Parathyroid adenoma (tissue), 2 donors: ENCODE measurements at regions not wholly inside any gene's neighbourhood (a gene's known extent, or its start where the extent isn't known, plus 50 kb on each side); places are given as distances from the start of the nearest gene placed in this dataset.

ENCODE experiments used
- H2AFZ ChIP-seq: fragments of 300-600 bp; sonication (generic); one replicate; pipeline ENCODE4 v1.7.0; 2017; ENCODE audit warnings: antibody characterized with exemption, mild to moderate bottlenecking
- H3K27ac ChIP-seq: fragments of 300-600 bp; sonication (generic); one replicate; pipeline ENCODE4 v1.7.0; 2017
- H3K27me3 ChIP-seq: fragments of 300-600 bp; sonication (generic); one replicate; pipeline ENCODE4 v1.7.0; 2017; ENCODE audit warnings: low read length; ENCODE audit not compliant: control insufficient read depth, insufficient read depth
- H3K36me3 ChIP-seq: fragments of 300-600 bp; sonication (generic); one replicate; pipeline ENCODE4 v1.7.0; 2017; ENCODE audit warnings: low read length; ENCODE audit not compliant: control insufficient read depth, insufficient read depth
- H3K4me1 ChIP-seq: fragments of 300-600 bp; sonication (generic); one replicate; pipeline ENCODE4 v1.7.0; 2017; ENCODE audit warnings: control low read depth
- H3K4me2 ChIP-seq: fragments of 300-600 bp; sonication (generic); one replicate; pipeline ENCODE4 v1.7.0; 2017; ENCODE audit warnings: low read length
- H3K4me3 ChIP-seq: fragments of 300-600 bp; sonication (generic); one replicate; pipeline ENCODE4 v1.7.0; 2017; ENCODE audit warnings: low read depth, low read length
- H3K79me2 ChIP-seq: fragments of 300-600 bp; sonication (generic); one replicate; pipeline ENCODE4 v1.7.0; 2017; ENCODE audit warnings: control low read depth
- H3K9ac ChIP-seq: fragments of 300-600 bp; sonication (generic); one replicate; pipeline ENCODE4 v1.7.0; 2017; ENCODE audit warnings: mild to moderate bottlenecking
- H3K9me3 ChIP-seq: fragments of 300-600 bp; sonication (generic); one replicate; pipeline ENCODE4 v1.7.0; 2017; ENCODE audit warnings: low read length; ENCODE audit not compliant: control insufficient read depth
- CTCF ChIP-seq: fragments of 300-600 bp; sonication (generic); IDR thresholded peaks from one replicate; pipeline ENCODE4 v1.7.0; 2017; ENCODE audit warnings: antibody characterized with exemption, mild to moderate bottlenecking
- donor health status: primary hyperparathyroidism.

GRCh38 chr12:83850531-83850930 is 1062.1 kb downstream of the SLC6A15 start:
- no peaks in the 10 kb centered on the region for H3K4me1 ChIP-seq

GRCh38 chr12:83848702-83849101 is 1063.9 kb downstream of the SLC6A15 start:
- Histone ChIP-seq H3K4me3 (no peak overlapping the region), H2AFZ (no peak overlapping the region), H3K79me2 (no peaks in the 10 kb centered on the region), H3K36me3 (no peaks in the 10 kb centered on the region), H3K4me2 (no peak overlapping the region), H3K4me1 (no peaks in the 10 kb centered on the region), H3K27ac (no peak overlapping the region), H3K27me3 (no peaks in the 10 kb centered on the region), H3K9me3 (no peaks in the 10 kb centered on the region), H3K9ac (no peak overlapping the region)
- no peak for TF ChIP-seq CTCF

More at GRCh38 chr12:83850531-83850930, 1062.1 kb downstream of the SLC6A15 start:
- H3K27me3 ChIP-seq, result no peaks in the 10 kb centered on the region
- no peak overlapping the region for H3K9ac ChIP-seq
- no peaks in the 10 kb centered on the region for H3K79me2 ChIP-seq
- no peak for TF ChIP-seq CTCF
- H3K9me3 ChIP-seq, result no peaks in the 10 kb centered on the region
- H3K27ac ChIP-seq, result no peak overlapping the region
- H2AFZ ChIP-seq, result no peak overlapping the region
- no peak overlapping the region for H3K4me2 ChIP-seq
- H3K36me3 ChIP-seq, result no peaks in the 10 kb centered on the region
- H3K4me3 ChIP-seq, result no peak overlapping the region

GRCh38 chr12:83843541-83843940 is 1069.1 kb downstream of the SLC6A15 start:
- TF ChIP-seq CTCF, result no peak
- no peaks in the 10 kb centered on the region for H3K4me1 ChIP-seq

GRCh38 chr12:83841620-83842019 is 1071.0 kb downstream of the SLC6A15 start:
- H2AFZ ChIP-seq, result no peak overlapping the region
- no peak overlapping the region for H3K4me2 ChIP-seq
- no peaks in the 10 kb centered on the region for H3K79me2 ChIP-seq
- no peak overlapping the region for H3K27ac ChIP-seq
- no peaks in the 10 kb centered on the region for H3K4me1 ChIP-seq
- H3K27me3 ChIP-seq, result no peaks in the 10 kb centered on the region
- no peak overlapping the region for H3K9ac ChIP-seq
- no peak for TF ChIP-seq CTCF
- H3K9me3 ChIP-seq, result no peaks in the 10 kb centered on the region
- no peaks in the 10 kb centered on the region for H3K36me3 ChIP-seq
- no peak overlapping the region for H3K4me3 ChIP-seq

More at GRCh38 chr12:83843541-83843940, 1069.1 kb downstream of the SLC6A15 start:
- no peaks in the 10 kb centered on the region for H3K9me3 ChIP-seq
- H3K27ac ChIP-seq, result no peak overlapping the region
- H3K36me3 ChIP-seq, result no peaks in the 10 kb centered on the region
- H3K9ac ChIP-seq, result no peak overlapping the region
- no peaks in the 10 kb centered on the region for H3K27me3 ChIP-seq
- no peaks in the 10 kb centered on the region for H3K79me2 ChIP-seq
- no peak overlapping the region for H2AFZ ChIP-seq
- no peak overlapping the region for H3K4me3 ChIP-seq
- no peak overlapping the region for H3K4me2 ChIP-seq

- no peaks in the 10 kb centered on the region for H3K79me2 ChIP-seq
- H3K27ac ChIP-seq, result no peak overlapping the region
- no peak overlapping the region for H2AFZ ChIP-seq
- H3K4me1 ChIP-seq, result no peaks in the 10 kb centered on the region
- H3K4me2 ChIP-seq, result no peak overlapping the region
- TF ChIP-seq CTCF, result no peak
- H3K4me3 ChIP-seq, result no peak overlapping the region
- H3K36me3 ChIP-seq, result no peaks in the 10 kb centered on the region
- H3K27me3 ChIP-seq, result no peaks in the 10 kb centered on the region
- no peak overlapping the region for H3K9ac ChIP-seq
- no peaks in the 10 kb centered on the region for H3K9me3 ChIP-seq
Measured at GRCh38 chr12:83827860-83828259, 1084.7 kb downstream of the SLC6A15 start.
